Brain microvascular endothelial cell (primary cell): ENCODE measurements at regions not wholly inside any gene's neighbourhood (a gene's known extent, or its start where the extent isn't known, plus 50 kb on each side); places are given as distances from the start of the nearest gene placed in this dataset.

Source experiments
- DNase-seq: peaks from one replicate; pipeline ENCODE4 v3.0.0-alpha.2; 2020
- H3K27ac ChIP-seq: fragments of 250-450 bp; sonication (Bioruptor Pico); 2 replicates; pipeline ENCODE4 v1.5.1; 2020; ENCODE audit warnings: mild to moderate bottlenecking, moderate library complexity
- H3K27me3 ChIP-seq: fragments of 250-450 bp; sonication (Bioruptor Pico); replicated peaks from 2 replicates; pipeline ENCODE4 v1.5.1; 2020; ENCODE audit warnings: mild to moderate bottlenecking
- H3K36me3 ChIP-seq: fragments of 250-450 bp; sonication (Bioruptor Pico); replicated peaks from 2 replicates; pipeline ENCODE4 v1.5.1; 2020; ENCODE audit warnings: mild to moderate bottlenecking
- H3K4me3 ChIP-seq: 2 replicates; pipeline ENCODE4 v1.5.1; 2011; ENCODE audit warnings: low read depth, mild to moderate bottlenecking, control low read depth, low read length, moderate library complexity
- CTCF ChIP-seq: IDR thresholded peaks from 2 replicates; pipeline ENCODE4 v1.5.1; 2011; ENCODE audit warnings: low read depth, mild to moderate bottlenecking, moderate library complexity, low read length, control low read depth, inconsistent platforms; ENCODE audit errors: missing control alignments
- in situ Hi-C: cut with HindIII; loops from 2 replicates; pipeline ENCODE4 v1.10.0; 2017; ENCODE audit warnings: low sequenced_read_pairs, low pct_ligation_motif_present

GRCh38 chr6:98463038-98464000, 371.1 kb upstream of the POU3F2 start:
- no peak for TF ChIP-seq CTCF
- no peak for DNase-seq
- no peaks in the 10 kb centered on the region for H3K27me3 ChIP-seq
- H3K36me3 ChIP-seq, result no peaks in the 10 kb centered on the region
- no peak overlapping the region for H3K27ac ChIP-seq
- no peak overlapping the region for H3K4me3 ChIP-seq
- in situ Hi-C loops, result no loop called here

GRCh38 chr6:98467091-98467490, 367.3 kb upstream of the POU3F2 start:
- Histone ChIP-seq H3K27ac (no peak overlapping the region), H3K27me3 (no peaks in the 10 kb centered on the region), H3K36me3 (no peaks in the 10 kb centered on the region), H3K4me3 (no peak overlapping the region)
- in situ Hi-C loops, result no loop called here
- DNase-seq, result no peak
- no peak for TF ChIP-seq CTCF

GRCh38 chr6:98467902-98468301, 366.5 kb upstream of the POU3F2 start:
- no peak overlapping the region for H3K27ac ChIP-seq
- no peak for DNase-seq
- in situ Hi-C loops, result no loop called here

GRCh38 chr6:98469141-98469540, 365.2 kb upstream of the POU3F2 start:
- no peak overlapping the region for H3K4me3 ChIP-seq
- no peak for TF ChIP-seq CTCF
- H3K27me3 ChIP-seq, result no peaks in the 10 kb centered on the region
- H3K27ac ChIP-seq, result no peak overlapping the region
- no peaks in the 10 kb centered on the region for H3K36me3 ChIP-seq
- in situ Hi-C loops, result no loop called here
- DNase-seq, result no peak

More at GRCh38 chr6:98467902-98468301, 366.5 kb upstream of the POU3F2 start:
- Histone ChIP-seq H3K27me3 (no peaks in the 10 kb centered on the region), H3K36me3 (no peaks in the 10 kb centered on the region), H3K4me3 (no peak overlapping the region)
- no peak for TF ChIP-seq CTCF

- no peak for TF ChIP-seq CTCF
- Histone ChIP-seq H3K27me3 (no peaks in the 10 kb centered on the region), H3K36me3 (no peaks in the 10 kb centered on the region), H3K27ac (no peak overlapping the region), H3K4me3 (no peak overlapping the region)
- in situ Hi-C loops, result no loop called here
- no peak for DNase-seq
These were observed 363.6 kb upstream of the POU3F2 start for GRCh38 chr6:98470821-98471220.

- Histone ChIP-seq H3K27me3 (no peaks in the 10 kb centered on the region), H3K27ac (no peak overlapping the region), H3K4me3 (no peak overlapping the region), H3K36me3 (no peaks in the 10 kb centered on the region)
- no peak for DNase-seq
- TF ChIP-seq CTCF, result no peak
- in situ Hi-C loops, result no loop called here
These were observed 362.9 kb upstream of the POU3F2 start for GRCh38 chr6:98471444-98471843.
